A549 (cell line): ENCODE measurements at regions not wholly inside any gene's neighbourhood (a gene's known extent, or its start where the extent isn't known, plus 50 kb on each side); places are given as distances from the start of the nearest gene placed in this dataset.

Source experiments
- ATAC-seq, 2 experiments: fragments of 200-7000 bp in 1 of 2; fragments of >200 bp in 1 of 2; cut with Nextera tagmentation in 1 of 2; cut with Tn5 transposase in 1 of 2; 3 replicates each; pipeline versions ENCODE4 v1.8.0 to v1.9.1; 2018 to 2020; ENCODE audit warnings: mild to moderate bottlenecking in 1 of 2, moderate library complexity in 1 of 2
- CTCF ChIA-PET: fragments of 300-600 bp; sonication (Branson Sonifier 250); formaldehyde crosslinking; extraction: SDS; loops from one replicate; lab custom pipeline; 2021; ENCODE audit warnings: antibody characterized with exemption, inconsistent platforms; lab: Yijun Ruan, JAX
- POLR2A ChIA-PET: fragments of 350-600 bp; formaldehyde crosslinking; extraction: SDS; loops from one replicate; lab custom pipeline; 2021; ENCODE audit warnings: antibody characterized with exemption, inconsistent platforms; lab: Yijun Ruan, JAX
- DNase-seq, 2 experiments: peaks; one replicate each; pipeline versions ENCODE4 v3.0.0 to v3.0.0-alpha.2; 2011 to 2016; ENCODE audit warnings: low read depth in 1 of 2, low spot score in 1 of 2
- FAIRE-seq: peaks from 2 replicates; lab custom pipeline; 2011; peaks lifted over from hg19 to GRCh38; lab: Jason Lieb, UNC
- H3K27ac ChIP-seq, 2 experiments: fragments of >200 bp; sonication (Bioruptor Twin); formaldehyde crosslinking; 3 replicates each; pipeline ENCODE4 v1.5.1; 2016 to 2017
- H3K4me1 ChIP-seq: fragments of >200 bp; sonication (Bioruptor Twin); formaldehyde crosslinking; 3 replicates; pipeline ENCODE4 v1.6.1; 2016
- H3K4me2 ChIP-seq: fragments of >200 bp; sonication (Bioruptor Twin); formaldehyde crosslinking; 3 replicates; pipeline ENCODE4 v1.6.1; 2016
- H3K4me3 ChIP-seq: fragments of >200 bp; sonication (Bioruptor Twin); formaldehyde crosslinking; 3 replicates; pipeline ENCODE4 v1.5.1; 2016
- H3K9me3 ChIP-seq: fragments of >200 bp; sonication (Bioruptor Twin); formaldehyde crosslinking; 3 replicates; pipeline ENCODE4 v1.6.1; 2016
- BHLHE40 ChIP-seq: IDR thresholded peaks from 2 replicates; pipeline ENCODE4 v1.6.1; 2012; ENCODE audit warnings: low read depth, low read length, inconsistent platforms
- CBX8 ChIP-seq: fragments of 200-600 bp; sonication (generic); IDR thresholded peaks from 2 replicates; pipeline ENCODE4 v1.6.1; 2016
- CTCF ChIP-seq: fragments of >200 bp; sonication (Bioruptor Twin); formaldehyde crosslinking; IDR thresholded peaks from 3 replicates; pipeline ENCODE4 v1.5.1; 2016
- GATA3 ChIP-seq: IDR thresholded peaks from 2 replicates; pipeline ENCODE4 v1.6.1; 2012; ENCODE audit warnings: borderline replicate concordance
- HES2 ChIP-seq: fragments of >200 bp; sonication (Bioruptor Twin); formaldehyde crosslinking; IDR thresholded peaks from 2 replicates; pipeline ENCODE4 v1.6.1; 2016
- HOXB5 ChIP-seq: fragments of 250-450 bp; sonication (Bioruptor Pico); IDR thresholded peaks from 2 replicates; pipeline ENCODE4 v1.5.0; 2020; ENCODE audit warnings: mild to moderate bottlenecking, moderate library complexity
- KDM1A ChIP-seq: fragments of 200-600 bp; sonication (generic); IDR thresholded peaks from 2 replicates; pipeline ENCODE4 v1.6.1; 2016; ENCODE audit warnings: low read depth, mild to moderate bottlenecking
- MAX ChIP-seq: IDR thresholded peaks from 2 replicates; pipeline ENCODE4 v1.6.1; 2012
- MAZ ChIP-seq: fragments of 150-350 bp; IDR thresholded peaks from 2 replicates; pipeline ENCODE4 v1.6.1; 2014; ENCODE audit warnings: antibody characterized with exemption, low read depth, low read length, borderline replicate concordance
- NPAS2 ChIP-seq: fragments of 250-450 bp; sonication (Bioruptor Pico); IDR thresholded peaks from 2 replicates; pipeline ENCODE4 v1.8.0; 2022; ENCODE audit warnings: mild to moderate bottlenecking, moderate library complexity, borderline replicate concordance
- PBX3 ChIP-seq: IDR thresholded peaks from 2 replicates; pipeline ENCODE4 v1.6.1; 2012
- PHF8 ChIP-seq: fragments of 200-600 bp; sonication (generic); IDR thresholded peaks from 2 replicates; pipeline ENCODE4 v1.6.1; 2016; ENCODE audit warnings: low read depth, mild to moderate bottlenecking, antibody characterized with exemption, moderate library complexity, borderline replicate concordance
- POLR2AphosphoS2 ChIP-seq: conservative IDR thresholded peaks from 2 replicates; pipeline ENCODE4 v1.6.1; 2012; ENCODE audit warnings: low read length, improper control_type of control experiment, inconsistent platforms
- RCOR1 ChIP-seq: fragments of 150-350 bp; IDR thresholded peaks from 2 replicates; pipeline ENCODE4 v1.6.1; 2014; ENCODE audit warnings: antibody characterized with exemption, low read length, low read depth
- RFX5 ChIP-seq: fragments of 450-650 bp; IDR thresholded peaks from 2 replicates; pipeline ENCODE4 v1.7.1; 2014; ENCODE audit warnings: antibody characterized with exemption, mild to moderate bottlenecking, moderate library complexity
- RNF2 ChIP-seq: fragments of 200-600 bp; sonication (generic); IDR thresholded peaks from 2 replicates; pipeline ENCODE4 v1.6.1; 2016; ENCODE audit warnings: low read depth, mild to moderate bottlenecking, antibody characterized with exemption, moderate library complexity, borderline replicate concordance
- ZNF302 ChIP-seq: fragments of 250-450 bp; sonication (Bioruptor Pico); IDR thresholded peaks from 2 replicates; pipeline ENCODE4 v1.9.0; 2021; ENCODE audit warnings: inconsistent platforms, mild to moderate bottlenecking, moderate library complexity
- ZSCAN20 ChIP-seq: fragments of 250-450 bp; sonication (Bioruptor Pico); IDR thresholded peaks from 2 replicates; pipeline ENCODE4 v1.8.0; 2022; ENCODE audit warnings: mild to moderate bottlenecking, moderate library complexity
- WGBS: methylation state at CpG from one replicate; pipeline ENCODE4 v1.1.6; 2017; ENCODE audit errors: missing lambda C conversion rate; 5-methylcytosine and 5-hydroxymethylcytosine counted together

GRCh38 chr1:17949511-17949910, 158.1 kb upstream of the IGSF21 start:
- WGBS: 26% methylated on average over 8 of the region's 8 CpGs
- ChIA-PET CTCF (interaction anchor here (0.7 to 0.9 kb wide), 2 partner anchors 26 to 115 kb away, joined by 3 to 5 read pairs; no protein-coding TSS in a partner anchor), POLR2A (no interaction called here)

GRCh38 chr1:17950728-17951127, 156.9 kb upstream of the IGSF21 start:
- Histone ChIP-seq H3K4me1 (no peaks in the 10 kb centered on the region), H3K4me2 (no peak overlapping the region), H3K4me3 (no peak overlapping the region), H3K27ac (no peak overlapping the region), H3K9me3 (no peaks in the 10 kb centered on the region)
- FAIRE-seq: no peak
- 15% methylated on average over 1 of the region's 12 CpGs for WGBS
- ChIA-PET POLR2A (no interaction called here), CTCF (no interaction called here)
- TF ChIP-seq HOXB5 (CRISPR knock-in tag) (no peak), RNF2 (no peak), PBX3 (no peak), MAX (no peak), MAZ (no peak)
- no peak for DNase-seq
- no peak for ATAC-seq

More at GRCh38 chr1:17949511-17949910, 158.1 kb upstream of the IGSF21 start:
- H3K27ac ChIP-seq: no peak overlapping the region
- no peak for TF ChIP-seq RNF2
- TF ChIP-seq PBX3: no peak
- TF ChIP-seq ZSCAN20 (CRISPR knock-in tag): no peak
- TF ChIP-seq, all 56 proteins: peak for 0
- Histone ChIP-seq H3K4me3 (no peak overlapping the region), H3K4me1 (no peaks in the 10 kb centered on the region), H3K4me2 (no peak overlapping the region), H3K9me3 (no peaks in the 10 kb centered on the region)
- DNase-seq: no peak
- FAIRE-seq: no peak
- ATAC-seq: no peak

GRCh38 chr1:17952506-17952905, 155.1 kb upstream of the IGSF21 start:
- Histone ChIP-seq H3K4me2 (no peak overlapping the region), H3K4me3 (no peak overlapping the region), H3K27ac (no peak overlapping the region), H3K4me1 (no peaks in the 10 kb centered on the region), H3K9me3 (no peaks in the 10 kb centered on the region)
- no peak for TF ChIP-seq KDM1A
- no peak for TF ChIP-seq RCOR1
- no peak for TF ChIP-seq RFX5
- TF ChIP-seq NPAS2 (CRISPR knock-in tag): no peak
- TF ChIP-seq POLR2AphosphoS2: no peak
- TF ChIP-seq CTCF: no peak
- TF ChIP-seq CBX8: no peak
- no peak for TF ChIP-seq PHF8
- TF ChIP-seq BHLHE40: no peak
- TF ChIP-seq ZNF302 (CRISPR knock-in tag): no peak
- no peak for TF ChIP-seq GATA3
- no peak for TF ChIP-seq HES2
- DNase-seq (no peak), ATAC-seq (no peak), FAIRE-seq (no peak)
- CTCF ChIA-PET: no interaction called here
- 22% methylated on average over 8 of the region's 10 CpGs for WGBS
- POLR2A ChIA-PET: no interaction called here
